ENCODE measurements at regions not wholly inside any gene's neighbourhood (a gene's known extent, or its start where the extent isn't known, plus 50 kb on each side); places are given as distances from the start of the nearest gene placed in this dataset.
"Not testable (repeated sequence)": the region's sequence is repeated elsewhere in the genome, so short reads cannot be mapped to it uniquely, and the experiment has no call there.

GRCh38 chr18:34942276-34942675 lies 98.9 kb upstream of the MAPRE2 start:
- TF ChIP-seq ZNF274 (IDR thresholded peaks at IDR 0.05; ENCODE audit: low read depth, low read length), result no peak

GRCh38 chr18:34942975-34943374 lies 98.2 kb upstream of the MAPRE2 start:
- H3K4me3 ChIP-seq (ENCODE audit: low read length), result no peak overlapping the region
- TF ChIP-seq ZNF274 (IDR thresholded peaks at IDR 0.05; ENCODE audit: low read depth, low read length), result no peak

More at GRCh38 chr18:34942276-34942675, 98.9 kb upstream of the MAPRE2 start:
- H3K4me3 ChIP-seq (ENCODE audit: low read length), result no peak overlapping the region

GRCh38 chr18:34943587-34943986 lies 97.6 kb upstream of the MAPRE2 start:
- no peak for TF ChIP-seq ZNF274 (IDR thresholded peaks at IDR 0.05; ENCODE audit: low read depth, low read length)
- H3K4me3 ChIP-seq (ENCODE audit: low read length), result no peak overlapping the region

DNA sequence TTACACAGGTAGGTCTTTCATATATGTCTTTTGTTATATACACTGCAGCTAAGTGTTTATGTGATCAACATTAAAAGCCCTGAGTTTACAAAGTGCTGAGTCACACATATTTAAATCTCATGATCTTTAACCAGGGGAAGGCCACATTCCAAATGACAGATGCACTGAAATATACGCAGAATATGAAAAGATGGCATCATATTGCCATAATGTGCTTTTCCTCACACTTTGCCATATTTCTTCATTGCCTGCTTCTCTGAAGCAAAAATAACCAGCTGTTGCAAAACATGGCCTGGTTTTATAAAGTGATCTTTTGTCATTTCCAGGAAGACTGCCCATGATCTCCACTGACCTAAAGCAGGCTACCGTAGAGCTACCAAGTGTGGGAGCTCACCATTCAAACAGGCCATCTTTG lies 93.5 kb upstream of the MAPRE2 start:
- no peak for TF ChIP-seq ZNF274 (IDR thresholded peaks at IDR 0.05; ENCODE audit: low read depth, low read length)
- H3K4me3 ChIP-seq (ENCODE audit: low read length), result no peak overlapping the region

- TF ChIP-seq ZNF274 (IDR thresholded peaks at IDR 0.05; ENCODE audit: low read depth, low read length), result no peak
- no peak overlapping the region for H3K4me3 ChIP-seq (ENCODE audit: low read length)
Measured at GRCh38 chr18:34951625-34952379, 89.4 kb upstream of the MAPRE2 start.

- H3K4me3 ChIP-seq (ENCODE audit: low read length), result no peak overlapping the region
- no peak for TF ChIP-seq ZNF274 (IDR thresholded peaks at IDR 0.05; ENCODE audit: low read depth, low read length)
Measured at GRCh38 chr18:34953212-34953611, 88.0 kb upstream of the MAPRE2 start.

DNA sequence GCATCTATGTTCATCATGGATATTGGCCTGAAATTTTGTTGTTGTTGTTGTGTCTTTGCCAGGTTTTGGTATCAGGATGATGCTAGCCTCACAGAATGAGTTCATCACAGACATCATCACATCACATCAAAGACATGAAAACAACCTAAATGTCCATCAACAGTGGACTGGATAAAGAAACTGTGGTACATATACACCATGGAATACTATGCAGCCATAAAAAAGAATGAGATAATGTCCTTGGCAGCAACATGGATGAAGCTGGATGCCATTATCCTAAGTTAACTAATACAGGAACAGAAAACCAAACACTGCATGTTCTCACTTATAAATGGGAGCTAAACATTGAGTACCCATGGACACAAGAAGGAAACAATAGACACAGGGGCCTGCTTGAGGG lies 85.7 kb upstream of the MAPRE2 start:
- H3K4me3 ChIP-seq (ENCODE audit: low read length), result not testable (repeated sequence)

DNA sequence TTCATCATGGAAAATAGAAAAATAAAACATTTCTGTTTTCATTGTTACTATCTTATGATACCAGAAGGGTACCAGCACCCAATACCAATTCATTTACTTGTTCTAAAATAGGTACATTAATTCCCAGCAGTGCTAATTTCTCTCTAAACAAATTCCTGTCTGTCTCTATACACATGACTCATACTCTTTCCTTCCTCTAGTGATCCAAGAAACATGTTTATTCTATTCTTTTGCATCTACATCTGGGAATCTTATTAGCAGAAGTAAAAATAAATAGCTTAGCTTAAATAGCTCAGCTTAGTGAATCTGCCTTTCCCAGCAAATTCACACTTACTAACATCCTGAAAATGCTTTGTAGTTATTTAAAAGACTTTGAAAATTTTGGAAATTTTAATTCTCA lies 84.5 kb upstream of the MAPRE2 start:
- no peak overlapping the region for H3K4me3 ChIP-seq (ENCODE audit: low read length)

GRCh38 chr18:34957119-34957863 lies 83.9 kb upstream of the MAPRE2 start:
- TF ChIP-seq ZNF274 (IDR thresholded peaks at IDR 0.05; ENCODE audit: low read depth, low read length), result no peak
- H3K4me3 ChIP-seq (ENCODE audit: low read length), result no peak overlapping the region

More for the DNA sequence above, 84.5 kb upstream of the MAPRE2 start:
- TF ChIP-seq ZNF274 (IDR thresholded peaks at IDR 0.05; ENCODE audit: low read depth, low read length), result no peak

DNA sequence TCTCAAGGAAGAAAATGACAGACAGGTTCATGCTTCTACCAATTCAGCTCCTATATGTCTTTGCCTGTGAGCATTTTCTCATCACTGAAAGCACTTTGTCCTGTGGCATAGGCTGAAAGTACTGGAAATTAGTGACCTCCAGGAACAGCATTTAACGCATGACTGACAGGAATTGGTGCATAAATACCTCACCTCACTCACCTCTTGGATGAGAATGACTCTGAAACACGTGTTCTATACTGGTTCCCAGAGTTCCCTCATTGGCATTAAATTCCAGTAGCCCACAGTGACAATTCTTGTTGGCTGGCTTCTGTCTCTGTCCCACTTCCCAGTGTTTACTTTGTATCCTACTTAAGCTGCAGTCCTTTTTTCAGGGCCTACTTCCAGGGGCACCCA lies 83.4 kb upstream of the MAPRE2 start:
- H3K4me3 ChIP-seq (ENCODE audit: low read length), result no peak overlapping the region
- no peak for TF ChIP-seq ZNF274 (IDR thresholded peaks at IDR 0.05; ENCODE audit: low read depth, low read length)

DNA sequence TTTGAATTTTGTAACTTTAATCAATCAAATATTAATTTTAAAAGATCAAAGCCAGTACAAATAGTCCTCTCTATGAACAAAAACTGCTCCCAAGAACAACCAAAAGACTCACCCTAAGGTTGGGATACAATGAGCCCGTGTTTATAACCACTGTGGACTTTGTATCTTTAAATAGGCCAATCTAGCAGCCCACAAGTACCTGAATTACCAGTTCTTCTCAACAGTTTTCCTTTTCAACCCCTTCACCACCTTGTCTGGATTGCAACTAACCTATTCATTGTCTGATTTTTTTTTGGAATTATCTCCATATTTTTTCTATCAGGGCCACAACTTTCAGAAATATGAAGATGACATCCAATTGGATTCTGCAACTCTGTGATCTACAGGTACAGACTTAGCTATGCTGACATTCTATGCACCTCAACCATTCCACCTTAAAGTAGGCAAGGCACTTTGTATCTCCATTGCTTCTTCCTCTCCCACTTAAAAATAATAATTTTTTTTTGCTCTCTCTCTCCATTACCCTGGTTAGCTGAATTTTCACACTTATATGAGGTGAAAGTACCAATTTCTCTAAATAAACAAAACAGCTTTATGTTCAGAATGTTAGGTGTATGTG lies 81.9 kb upstream of the MAPRE2 start:
- no peak overlapping the region for H3K4me3 ChIP-seq (ENCODE audit: low read length)
- no peak for TF ChIP-seq ZNF274 (IDR thresholded peaks at IDR 0.05; ENCODE audit: low read depth, low read length)

GRCh38 chr18:34959989-34960388 lies 81.2 kb upstream of the MAPRE2 start:
- TF ChIP-seq ZNF274 (IDR thresholded peaks at IDR 0.05; ENCODE audit: low read depth, low read length), result no peak
- H3K4me3 ChIP-seq (ENCODE audit: low read length), result no peak overlapping the region

DNA sequence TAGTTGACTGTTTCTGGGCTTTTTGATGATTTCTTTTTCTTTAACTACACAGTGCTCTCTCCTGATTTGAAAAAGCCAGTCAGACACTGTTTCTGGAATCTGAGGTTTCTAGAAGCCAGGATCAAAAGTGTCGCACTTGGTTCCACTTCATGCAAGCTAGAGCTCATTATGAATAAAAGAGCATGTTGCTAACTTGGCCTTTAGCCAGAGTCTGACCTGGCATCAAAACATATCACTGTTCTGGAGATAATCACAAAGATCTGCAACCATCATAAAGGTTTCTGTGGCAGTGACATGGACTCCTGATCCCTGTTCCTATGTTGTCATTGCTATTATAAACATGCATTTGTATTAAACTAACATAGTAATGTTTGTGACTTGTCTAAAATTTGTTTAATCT lies 76.1 kb upstream of the MAPRE2 start:
- no peak for TF ChIP-seq ZNF274 (IDR thresholded peaks at IDR 0.05; ENCODE audit: low read depth, low read length)
- no peak overlapping the region for H3K4me3 ChIP-seq (ENCODE audit: low read length)

DNA sequence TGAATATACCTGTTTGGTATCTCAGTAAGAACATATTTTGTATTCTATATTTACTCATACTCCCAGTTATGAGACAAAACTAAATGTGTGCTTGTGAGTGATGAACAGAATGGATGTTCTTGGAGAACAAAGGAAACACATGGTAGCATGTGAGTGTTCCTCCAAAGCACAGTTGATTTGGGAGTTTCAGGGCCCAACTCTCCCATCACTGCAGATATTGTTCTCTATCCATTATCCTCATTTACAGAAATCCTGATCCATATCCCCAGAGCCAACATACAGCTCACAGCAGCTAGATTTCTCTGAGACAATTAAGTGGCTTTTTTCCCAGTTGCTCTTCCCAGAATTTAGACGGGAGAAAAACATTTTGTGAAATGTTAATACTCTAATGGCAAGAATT lies 75.6 kb upstream of the MAPRE2 start:
- TF ChIP-seq ZNF274 (IDR thresholded peaks at IDR 0.05; ENCODE audit: low read depth, low read length), result no peak
- no peak overlapping the region for H3K4me3 ChIP-seq (ENCODE audit: low read length)

- H3K4me3 ChIP-seq (ENCODE audit: low read length), result no peak overlapping the region
- TF ChIP-seq ZNF274 (IDR thresholded peaks at IDR 0.05; ENCODE audit: low read depth, low read length), result no peak
Measured at GRCh38 chr18:34970106-34970505, 71.1 kb upstream of the MAPRE2 start.
